GM12873 (cell line): ENCODE measurements at regions not wholly inside any gene's neighbourhood (a gene's known extent, or its start where the extent isn't known, plus 50 kb on each side); places are given as distances from the start of the nearest gene placed in this dataset.

Source experiments
- CTCF ChIP-seq: IDR thresholded peaks from 2 replicates; pipeline ENCODE4 v1.5.1; 2012; ENCODE audit warnings: low read depth, mild to moderate bottlenecking, moderate library complexity, low read length, control low read depth; ENCODE audit not compliant: insufficient read depth; ENCODE audit errors: missing control alignments

DNA sequence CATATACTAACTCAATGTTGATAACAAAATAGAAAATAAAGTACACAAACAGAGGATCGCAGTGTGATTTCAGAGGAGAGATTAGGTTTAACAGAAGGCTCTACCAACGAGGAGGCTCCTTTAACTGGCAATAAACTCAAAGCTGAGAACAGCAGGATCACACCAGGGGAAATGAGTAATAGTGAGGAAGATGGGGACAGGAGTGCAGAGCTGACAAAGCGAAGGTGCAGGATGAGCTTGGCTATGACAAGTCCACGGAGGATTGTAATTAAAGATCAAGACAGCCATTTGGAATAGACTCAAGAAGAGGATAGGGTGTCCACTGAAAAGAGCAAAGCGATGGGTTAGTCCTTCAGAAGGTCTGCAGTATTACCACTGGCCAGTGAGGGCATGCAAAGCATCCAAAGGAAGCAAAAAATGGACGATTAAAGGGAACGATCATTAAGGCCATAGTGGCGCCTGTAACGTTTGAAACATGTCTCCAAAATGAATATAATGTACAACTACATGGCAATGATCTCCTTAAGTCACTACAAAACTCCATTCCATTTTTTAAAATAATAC, 85.3 kb downstream of the GRIN2B start:
- TF ChIP-seq CTCF: no peak

GRCh38 chr12:13891902-13892301, 89.5 kb downstream of the GRIN2B start:
- TF ChIP-seq CTCF: no peak

GRCh38 chr12:13890943-13891342, 90.5 kb downstream of the GRIN2B start:
- no peak for TF ChIP-seq CTCF

DNA sequence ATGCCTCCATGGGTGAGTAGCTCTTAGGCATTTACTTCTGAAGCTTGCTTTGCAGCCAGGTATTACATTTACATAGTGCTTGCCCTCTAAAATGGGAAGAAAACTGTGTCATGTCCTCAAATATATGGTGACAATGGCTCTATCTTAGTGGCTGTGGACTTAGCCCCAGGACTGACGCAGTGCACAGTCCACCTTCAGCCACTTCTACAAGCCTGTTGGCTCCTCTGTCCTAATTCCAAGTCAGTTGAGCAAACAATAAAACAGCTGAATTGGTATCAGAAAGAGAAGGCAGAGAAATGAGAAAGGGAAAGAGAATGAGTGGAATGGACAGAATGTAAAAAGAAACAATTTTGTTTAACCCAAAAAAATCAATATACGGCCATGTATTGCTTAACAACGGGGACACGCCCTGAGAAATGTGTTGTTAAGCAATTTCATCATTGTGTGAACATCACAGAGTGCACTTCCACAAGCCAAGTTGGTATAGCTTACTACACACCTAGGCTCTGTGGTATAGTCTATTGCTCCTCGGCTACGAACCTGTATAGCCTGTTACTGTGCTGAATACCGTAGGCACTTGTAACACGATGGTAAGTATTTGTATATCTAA, 93.5 kb downstream of the GRIN2B start:
- no peak for TF ChIP-seq CTCF

DNA sequence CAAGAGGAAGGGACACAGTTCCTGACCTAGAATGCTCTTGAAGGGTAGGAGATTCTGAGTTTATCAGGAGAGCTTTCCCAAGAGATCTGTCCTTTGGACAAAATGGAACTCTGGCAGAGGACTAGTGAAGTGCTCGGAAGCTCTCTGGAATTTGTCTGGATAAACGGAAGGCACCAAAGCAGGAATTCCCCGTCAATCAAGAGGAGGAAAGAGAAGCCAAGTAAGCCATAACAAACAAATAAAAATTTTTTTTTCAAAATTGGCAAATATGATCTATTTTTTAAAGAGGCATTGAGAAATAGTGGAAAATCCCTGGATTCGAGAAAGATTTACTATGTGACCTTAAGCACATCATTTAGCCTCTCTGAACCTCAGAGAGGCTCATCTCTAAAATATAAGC, 99.2 kb downstream of the GRIN2B start:
- no peak for TF ChIP-seq CTCF

- TF ChIP-seq CTCF: no peak
Observed at GRCh38 chr12:13880613-13881012, 100.8 kb downstream of the GRIN2B start.

GRCh38 chr12:13875744-13876143, 105.7 kb downstream of the GRIN2B start:
- TF ChIP-seq CTCF: no peak
